Activated CD4-positive, alpha-beta T cell treated with anti-CD3 and anti-CD28 coated beads, Interleukin-2, amount 50 U/mL, for 1 hour (primary cell): ENCODE measurements at regions not wholly inside any gene's neighbourhood (a gene's known extent, or its start where the extent isn't known, plus 50 kb on each side); places are given as distances from the start of the nearest gene placed in this dataset.

ENCODE experiments used
- DNase-seq: peaks from one replicate; pipeline ENCODE4 v3.0.0-alpha.2; 2020

DNA sequence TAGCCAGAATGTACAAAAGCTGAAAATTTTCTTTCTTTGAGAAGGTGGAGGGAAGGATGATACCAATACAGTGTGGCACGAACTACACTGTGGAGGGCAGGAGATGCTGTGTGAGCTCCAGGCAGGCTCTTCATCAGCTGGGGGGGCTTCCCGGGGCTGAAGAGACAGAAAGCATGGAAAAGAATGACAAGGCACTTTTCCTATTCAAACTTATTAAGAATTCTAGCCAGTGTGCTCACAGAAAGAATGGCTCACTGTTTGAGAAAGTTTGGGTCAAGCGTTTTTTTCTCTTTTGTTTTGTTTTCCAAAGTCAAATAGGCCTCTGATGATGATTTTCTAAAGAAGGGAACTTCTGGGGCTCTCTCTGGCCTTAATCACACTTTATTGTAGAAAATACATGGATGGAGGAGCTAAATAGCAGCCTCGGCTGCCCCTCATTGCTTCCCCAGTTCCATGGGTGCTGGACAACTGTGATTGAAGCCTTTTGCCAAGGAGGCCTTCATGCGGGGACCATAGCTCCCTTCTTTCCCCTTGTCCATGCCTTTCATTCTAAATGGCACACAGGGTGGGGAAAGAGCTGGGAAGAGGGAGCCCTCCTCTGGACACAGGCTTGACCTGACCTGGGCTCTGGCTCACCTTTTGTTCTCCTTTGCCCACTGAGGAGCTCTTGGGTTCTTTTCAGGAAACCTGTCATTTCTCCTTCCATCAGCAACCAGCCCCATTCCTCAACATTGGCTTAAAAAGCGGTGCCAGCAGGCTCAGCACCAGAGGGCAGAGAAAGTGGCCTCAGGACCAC, 130.6 kb downstream of the TDRD15 start:
- no peak for DNase-seq

DNA sequence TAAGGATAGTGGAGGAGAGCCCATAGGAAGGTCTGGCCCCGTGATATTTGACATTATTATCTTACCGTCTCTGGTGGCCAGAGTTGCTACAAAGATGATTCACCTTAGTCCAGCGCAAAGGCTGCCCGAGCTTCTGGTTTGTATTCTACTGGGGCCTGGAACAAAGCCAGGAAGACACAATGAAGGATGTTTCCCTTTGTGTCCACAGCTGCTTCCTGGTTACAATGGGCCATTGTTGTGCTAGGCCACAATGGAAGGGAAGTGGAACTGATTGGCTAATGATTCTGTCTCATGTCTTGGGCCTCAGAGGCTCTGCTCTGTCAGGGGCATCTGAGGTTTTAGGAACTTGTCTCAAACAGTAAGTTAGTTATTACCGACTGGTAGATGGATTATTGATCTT, 132.2 kb downstream of the TDRD15 start:
- no peak for DNase-seq

DNA sequence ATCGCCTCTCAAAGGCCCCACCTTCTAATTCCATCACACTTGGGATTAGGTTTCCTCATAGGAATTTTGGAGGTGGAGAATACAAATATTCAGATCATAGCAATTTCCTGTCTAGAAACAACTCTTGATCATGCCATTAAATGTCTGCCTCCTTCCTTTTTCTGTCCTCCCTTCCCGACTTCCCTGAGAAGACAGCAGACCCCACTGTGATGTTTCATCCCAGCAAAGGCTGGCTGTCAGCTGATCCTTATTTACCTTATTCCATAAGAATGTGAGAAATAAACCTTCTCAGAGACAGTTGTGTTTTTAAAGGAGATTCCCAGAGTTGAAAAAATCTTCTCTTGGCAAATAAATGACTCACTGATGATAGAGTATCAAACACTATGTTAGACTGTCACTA, 133.9 kb downstream of the TDRD15 start:
- DNase-seq: no peak

DNA sequence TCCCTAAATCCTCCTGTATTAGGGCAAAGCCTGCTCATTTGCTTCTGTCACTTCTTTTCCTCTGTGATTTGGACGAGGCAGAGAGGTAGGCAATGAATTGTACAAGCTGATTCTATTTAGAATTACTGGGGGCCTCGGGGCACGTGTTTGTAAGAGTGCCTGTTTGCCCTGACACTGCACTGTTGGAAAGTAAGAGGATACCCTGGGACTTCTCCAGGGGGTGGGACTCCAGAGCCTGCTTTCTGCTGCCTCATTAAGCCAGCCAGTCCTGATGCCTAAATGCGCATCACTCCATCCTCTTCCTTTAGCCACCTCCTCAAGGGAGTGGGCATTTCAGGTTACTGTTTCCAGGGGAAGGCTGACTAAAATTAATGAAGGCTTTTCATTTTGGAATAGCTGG, 134.3 kb downstream of the TDRD15 start:
- DNase-seq: no peak

DNA sequence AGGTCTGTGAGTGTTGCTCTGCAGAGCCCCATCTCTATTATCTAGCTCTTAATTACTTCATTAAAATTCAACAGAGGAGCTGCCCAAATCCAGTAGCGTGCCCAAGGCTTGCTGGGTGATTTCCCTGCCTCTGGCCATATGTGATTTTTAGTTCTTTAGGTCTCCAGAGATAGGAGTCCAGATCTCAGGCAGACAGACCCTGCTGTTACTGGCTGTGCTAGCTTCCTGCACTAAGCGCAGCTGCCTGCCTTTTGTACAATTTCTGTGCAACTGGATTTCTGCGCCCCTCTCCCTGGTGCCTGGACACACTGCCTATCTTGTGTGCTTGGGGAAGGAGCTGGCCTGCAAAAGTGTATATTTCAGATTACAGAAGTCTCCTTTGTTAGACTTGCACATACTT, 136.5 kb downstream of the TDRD15 start:
- no peak for DNase-seq

DNA sequence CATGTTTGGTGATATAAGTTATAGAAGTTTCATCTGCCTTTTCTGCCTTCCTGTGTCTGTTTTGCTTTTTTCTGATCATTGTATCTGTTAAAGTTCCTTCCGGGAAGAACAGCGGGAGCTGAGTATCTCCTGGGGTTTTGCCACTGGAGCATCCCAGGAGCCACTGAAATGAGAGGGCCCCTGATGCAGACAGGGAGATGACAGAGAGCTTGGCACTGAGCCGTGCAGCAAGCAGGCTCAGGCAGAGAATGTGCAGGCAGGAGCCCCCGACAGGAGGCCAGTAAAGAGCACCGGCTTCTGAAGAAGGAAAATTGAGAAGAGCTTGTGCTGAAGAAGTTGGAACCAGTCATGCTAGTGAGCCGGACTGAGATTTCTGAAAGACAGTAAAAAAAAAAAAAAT, 137.8 kb downstream of the TDRD15 start:
- no peak for DNase-seq

DNA sequence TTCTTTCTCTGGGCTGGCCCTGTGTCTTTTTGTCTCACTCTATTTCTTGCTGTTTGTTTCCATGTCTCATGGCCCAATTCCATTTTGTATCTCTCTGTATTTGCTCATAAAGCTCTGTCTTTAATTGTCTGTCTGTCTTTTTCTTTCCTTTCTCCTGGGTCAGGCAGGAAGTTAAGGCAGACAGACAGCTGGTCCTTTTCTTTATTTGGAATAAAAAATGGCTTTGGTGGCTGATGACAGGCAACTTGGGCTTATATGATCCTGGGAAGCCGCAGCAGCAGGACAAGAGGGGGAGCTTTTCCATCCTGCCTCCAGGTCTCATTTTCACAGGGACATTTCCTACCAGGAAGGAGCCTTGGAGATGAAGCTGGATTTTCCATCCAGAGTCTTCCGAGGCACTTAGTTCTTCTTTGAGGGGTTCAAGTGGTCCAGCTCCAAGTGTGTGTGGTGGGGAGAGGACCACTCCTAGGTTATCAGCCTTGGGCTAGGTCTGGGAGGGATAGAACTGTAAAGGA, 138.7 kb downstream of the TDRD15 start:
- DNase-seq: no peak

DNA sequence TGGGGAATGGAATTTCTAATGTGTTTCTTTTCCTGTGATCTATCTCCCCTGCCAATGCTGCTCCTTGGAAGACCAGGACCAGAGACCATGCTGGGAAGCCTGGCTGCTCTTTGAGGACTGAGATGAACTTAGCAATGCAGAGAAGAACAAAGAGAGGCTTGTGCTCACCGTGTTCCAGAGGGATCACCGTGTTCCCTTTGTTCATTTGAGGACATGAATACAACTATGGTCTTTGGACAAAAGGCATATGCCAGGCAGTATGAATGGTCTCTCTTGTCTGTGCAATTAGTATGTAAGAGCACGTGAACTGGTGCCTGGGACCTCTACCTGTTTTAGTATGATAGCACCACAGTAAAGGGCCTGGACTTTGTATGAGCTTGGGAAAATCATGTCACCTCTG, 139.9 kb downstream of the TDRD15 start:
- no peak for DNase-seq

DNA sequence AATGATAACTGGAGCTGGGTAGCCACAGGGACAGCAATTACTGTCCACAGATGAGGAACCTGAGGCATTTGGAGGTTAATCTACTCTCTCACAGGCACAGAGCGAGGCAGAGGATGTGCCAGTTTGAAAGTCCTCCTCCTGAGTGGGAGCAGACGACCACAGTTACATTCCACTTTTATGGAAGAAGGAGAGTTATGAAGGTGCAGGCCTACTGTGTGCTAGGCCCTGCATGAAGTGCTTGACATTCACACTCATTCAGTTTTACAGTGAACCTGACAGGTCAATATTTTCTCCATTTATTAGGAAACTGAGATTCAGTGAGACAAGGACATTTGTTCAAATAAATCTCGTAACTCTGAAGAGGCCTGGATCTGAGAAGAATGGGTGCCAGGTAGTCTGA, 142.0 kb downstream of the TDRD15 start:
- DNase-seq: no peak

DNA sequence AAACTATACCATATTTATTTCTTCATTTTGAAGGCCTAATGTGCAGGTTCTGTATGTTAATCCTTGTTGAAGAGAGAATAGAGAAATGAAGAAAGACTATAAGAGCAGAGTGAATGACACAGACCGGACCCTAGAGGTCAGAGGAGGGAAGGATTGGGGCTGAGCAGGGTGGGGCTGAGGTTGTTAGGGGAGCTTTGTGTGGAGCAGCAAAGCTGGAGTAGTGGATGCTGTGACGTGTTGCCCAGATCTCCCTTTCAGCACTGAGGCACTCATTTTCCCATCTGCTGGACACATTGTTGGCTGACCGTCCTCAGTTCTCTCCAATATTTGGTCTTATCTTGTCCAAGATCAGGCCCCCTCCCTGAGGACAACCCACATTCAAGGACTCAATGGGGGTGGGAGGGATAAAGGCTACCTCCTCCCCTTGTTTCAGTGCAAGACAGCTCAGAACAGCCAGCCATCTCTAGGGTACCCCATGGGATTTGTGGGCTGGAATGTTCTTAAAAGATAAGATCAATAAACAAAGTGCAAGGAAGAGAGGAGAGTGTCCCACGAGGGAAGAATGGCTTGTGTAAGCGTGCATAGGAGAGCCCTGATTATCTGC, 143.6 kb downstream of the TDRD15 start:
- no peak for DNase-seq

DNA sequence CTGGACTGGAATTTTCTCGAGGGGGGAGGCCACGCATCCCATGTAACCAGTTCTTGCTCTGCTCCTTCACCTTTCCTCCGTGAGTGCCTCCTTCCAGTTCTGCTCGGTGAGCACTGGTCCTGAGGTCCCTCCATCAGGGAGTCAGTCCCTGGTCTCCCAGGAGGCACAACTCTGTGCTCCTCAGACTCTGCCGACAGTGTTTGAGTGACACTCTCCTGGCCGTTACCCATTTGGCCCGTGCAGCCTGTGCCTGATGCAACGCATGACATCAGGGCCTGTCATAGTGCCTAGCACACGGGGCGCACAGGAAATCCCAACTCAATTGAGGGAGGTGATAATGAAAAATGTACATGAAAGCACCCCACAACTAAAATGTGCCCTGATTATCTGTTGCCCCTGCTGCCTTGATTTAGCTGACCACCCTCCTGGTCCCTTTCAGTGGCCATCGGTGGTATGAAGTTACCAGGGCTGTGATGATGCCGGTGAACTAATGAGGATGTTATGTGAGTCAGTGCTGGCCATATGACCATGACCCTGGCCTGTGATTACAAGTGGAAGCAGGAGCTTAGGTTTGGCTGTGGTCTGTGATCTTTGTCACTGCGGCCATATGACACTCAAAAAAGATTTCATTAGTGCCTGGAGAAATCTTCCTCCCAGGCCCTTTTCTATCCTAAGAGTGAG, 144.6 kb downstream of the TDRD15 start:
- DNase-seq: no peak

DNA sequence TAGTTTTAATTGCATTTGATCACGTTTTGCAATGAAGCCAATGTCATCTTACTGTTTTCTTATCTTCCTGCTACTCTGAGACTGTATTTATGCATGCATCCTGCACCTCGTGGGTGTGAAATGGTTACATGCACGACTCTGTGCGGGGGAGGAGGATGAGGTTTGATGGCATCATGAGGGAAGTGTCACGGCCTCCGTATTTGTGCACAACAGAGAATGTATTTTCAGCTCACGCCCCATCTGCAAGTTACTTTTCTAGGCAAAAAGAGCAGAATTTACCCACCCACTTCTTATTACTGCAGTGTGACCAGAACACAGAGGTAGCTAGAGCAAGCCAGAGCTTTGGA, 145.1 kb downstream of the TDRD15 start:
- DNase-seq: no peak

DNA sequence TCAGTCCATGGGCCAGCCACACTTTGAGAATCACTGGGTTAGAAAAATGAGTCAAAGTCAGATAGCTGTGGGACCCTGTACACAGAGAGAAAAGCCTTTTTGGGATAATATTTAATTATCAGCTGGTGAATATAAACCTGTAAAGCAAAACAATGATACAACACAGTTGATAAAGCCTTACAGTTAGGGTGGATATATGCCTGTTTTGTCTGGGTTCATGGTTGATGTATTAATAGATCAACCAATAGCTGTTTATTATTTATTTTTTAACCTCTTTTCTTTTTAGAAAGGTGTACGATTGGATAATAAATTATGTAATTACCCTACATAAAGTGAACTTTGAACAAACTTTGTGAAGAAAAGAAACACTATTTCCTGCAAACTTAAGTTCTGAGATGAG, 145.6 kb downstream of the TDRD15 start:
- no peak for DNase-seq

DNA sequence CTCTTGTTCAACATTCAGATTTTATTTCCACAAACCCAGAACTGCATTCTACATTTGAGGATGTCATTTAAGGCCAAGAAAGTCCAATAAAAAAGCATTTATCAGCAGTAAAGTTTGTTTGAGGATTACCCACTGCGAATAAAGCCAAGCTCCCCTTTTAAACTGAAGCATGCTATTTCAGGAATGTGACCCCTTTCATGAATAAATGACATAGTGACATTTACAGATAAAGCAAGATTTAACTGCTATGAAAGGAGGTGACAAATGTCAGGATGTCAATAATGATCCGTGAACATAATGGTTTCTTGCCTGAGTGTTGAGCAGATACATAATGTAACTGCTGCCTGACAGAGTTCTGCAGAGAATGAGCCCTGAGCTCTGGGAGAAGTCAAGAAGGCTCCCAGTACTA, 146.3 kb downstream of the TDRD15 start:
- no peak for DNase-seq

DNA sequence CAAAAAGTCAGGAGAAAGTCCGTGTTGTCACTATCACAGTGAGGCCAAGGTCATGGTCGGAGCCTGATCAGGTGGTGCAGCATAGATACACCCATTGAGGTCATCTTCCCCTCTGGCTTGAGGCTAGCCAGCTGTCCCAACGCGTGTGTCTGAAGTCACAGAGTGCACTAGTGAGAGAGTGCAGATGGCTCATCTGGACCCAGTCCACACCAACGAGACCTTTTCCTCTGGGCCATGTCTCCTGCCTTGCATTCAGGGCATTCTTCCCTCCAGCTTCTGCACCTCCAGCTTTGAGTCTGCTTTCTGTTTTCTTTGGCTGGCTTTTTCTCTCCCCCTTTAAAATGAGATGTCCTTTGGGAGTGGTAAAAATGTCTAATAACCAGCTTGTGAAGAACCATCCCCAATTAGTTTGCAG, 146.9 kb downstream of the TDRD15 start:
- no peak for DNase-seq

DNA sequence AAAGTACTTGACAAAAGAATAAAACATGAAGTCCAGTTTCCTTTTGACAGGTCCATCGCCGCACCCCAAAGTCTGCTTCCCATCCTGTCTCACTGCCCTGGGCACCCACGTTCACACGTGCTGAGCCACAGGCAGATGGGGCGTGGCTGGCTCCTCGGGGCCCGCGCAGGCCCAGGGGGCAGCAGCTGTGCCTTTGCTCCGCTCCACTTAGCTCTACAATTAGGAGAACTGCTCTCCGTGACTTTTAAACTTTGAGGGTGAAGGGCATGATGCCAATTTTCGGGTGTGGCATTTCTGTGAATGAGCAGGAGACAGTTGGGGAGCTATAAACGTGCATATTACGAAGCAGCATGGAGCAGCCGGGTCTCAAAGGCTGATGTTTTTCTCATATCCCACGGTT, 152.4 kb downstream of the TDRD15 start:
- DNase-seq: no peak

DNA sequence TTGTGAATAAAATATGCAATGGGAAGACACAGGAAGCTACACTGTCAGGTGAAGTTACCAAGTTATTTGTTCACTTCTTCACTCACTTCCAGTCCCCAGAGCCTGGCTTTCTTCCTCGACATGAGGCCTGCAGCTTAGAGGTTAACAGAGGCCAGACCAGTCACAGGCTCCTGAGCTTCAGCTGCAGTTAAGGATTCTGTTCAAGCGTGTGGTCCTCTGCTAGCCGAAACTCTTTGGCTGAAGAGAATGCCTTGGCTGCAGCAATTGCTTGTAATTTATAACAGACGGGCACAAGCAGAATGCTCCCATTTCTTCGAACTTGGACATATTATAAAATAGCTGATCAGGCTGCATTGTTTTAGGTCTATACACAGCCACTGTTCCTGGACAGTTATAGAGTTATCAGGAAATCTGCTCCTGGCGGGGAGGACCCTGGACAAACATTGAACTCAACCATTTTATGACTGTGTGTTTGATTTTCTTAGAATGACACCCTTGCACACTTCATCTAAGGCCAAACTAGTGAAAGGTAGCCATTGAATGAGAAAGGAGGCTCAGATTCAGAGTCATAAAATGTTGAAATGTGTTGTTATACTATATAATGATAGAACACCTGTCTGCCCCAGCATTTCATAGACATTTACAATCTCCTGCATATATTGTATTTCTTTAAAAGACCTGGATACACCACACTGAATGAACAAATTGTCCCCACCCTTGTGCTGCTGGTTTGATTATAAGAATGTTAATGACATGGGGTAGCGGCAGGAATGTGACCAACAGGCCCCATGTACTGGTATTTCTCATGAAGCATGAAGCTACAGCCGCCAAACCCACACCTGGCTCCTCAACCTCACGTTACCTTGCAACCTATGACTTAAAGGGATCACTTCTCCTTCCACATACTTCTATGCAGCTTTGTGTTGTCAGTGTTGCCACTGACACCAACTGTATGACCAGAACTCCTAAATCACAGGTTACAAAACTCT, 153.6 kb downstream of the TDRD15 start:
- DNase-seq: no peak

DNA sequence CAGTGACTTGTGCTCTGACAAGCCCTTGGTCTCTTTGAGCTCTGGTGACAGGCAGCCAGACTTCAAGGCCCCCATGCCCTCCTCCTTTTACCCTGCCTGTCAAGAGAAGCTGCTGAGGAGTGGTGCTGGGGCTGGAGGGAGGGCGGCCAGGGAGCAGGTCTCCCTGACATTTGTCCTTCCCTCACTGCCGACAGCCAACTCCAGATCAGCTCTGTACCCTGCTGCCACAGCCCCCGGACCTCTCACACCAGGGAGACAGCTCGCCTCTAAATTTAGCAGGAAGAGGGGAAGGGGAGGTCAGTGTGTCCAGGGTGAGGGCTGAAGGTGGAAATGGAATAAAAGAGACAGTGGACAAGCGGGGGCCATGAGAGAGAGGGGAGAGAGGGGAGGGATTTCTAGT, 155.8 kb downstream of the TDRD15 start:
- DNase-seq: no peak

DNA sequence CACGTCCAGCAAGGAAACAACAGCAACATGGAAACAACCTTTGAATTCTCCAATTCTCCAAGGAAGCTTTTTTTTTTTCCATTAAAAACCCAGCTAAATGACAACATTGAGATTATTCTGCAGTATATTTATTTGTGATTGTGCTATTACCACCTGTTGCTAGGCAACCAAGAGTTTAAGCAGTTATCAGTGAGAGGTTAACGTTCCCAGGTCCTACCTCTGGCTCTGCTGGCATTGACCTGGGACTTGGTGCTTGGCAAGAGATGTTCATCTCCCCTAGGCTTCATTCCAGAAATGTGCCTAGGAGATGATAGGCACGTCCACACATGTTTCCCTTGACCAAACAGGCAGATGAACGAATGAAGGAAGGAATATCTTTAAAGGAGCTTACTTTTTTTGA, 157.0 kb downstream of the TDRD15 start:
- DNase-seq: no peak

DNA sequence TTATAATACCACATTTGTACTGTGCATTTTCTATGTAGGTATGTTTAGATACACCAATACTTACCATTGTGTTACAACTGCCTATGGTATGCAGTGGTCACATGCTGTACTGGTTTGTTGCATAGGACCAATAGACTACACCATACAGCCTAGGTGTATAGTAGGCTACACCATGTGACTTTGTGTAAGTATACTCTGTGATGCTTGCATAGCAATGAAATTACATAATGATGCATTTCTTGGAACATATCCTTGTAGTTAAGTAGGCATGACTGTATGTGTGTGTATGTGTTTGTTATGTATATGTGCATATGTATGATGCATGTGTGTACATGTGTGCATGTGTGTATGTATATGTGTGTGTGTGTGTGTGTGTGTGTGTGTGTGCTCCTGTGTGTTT, 157.6 kb downstream of the TDRD15 start:
- no peak for DNase-seq

DNA sequence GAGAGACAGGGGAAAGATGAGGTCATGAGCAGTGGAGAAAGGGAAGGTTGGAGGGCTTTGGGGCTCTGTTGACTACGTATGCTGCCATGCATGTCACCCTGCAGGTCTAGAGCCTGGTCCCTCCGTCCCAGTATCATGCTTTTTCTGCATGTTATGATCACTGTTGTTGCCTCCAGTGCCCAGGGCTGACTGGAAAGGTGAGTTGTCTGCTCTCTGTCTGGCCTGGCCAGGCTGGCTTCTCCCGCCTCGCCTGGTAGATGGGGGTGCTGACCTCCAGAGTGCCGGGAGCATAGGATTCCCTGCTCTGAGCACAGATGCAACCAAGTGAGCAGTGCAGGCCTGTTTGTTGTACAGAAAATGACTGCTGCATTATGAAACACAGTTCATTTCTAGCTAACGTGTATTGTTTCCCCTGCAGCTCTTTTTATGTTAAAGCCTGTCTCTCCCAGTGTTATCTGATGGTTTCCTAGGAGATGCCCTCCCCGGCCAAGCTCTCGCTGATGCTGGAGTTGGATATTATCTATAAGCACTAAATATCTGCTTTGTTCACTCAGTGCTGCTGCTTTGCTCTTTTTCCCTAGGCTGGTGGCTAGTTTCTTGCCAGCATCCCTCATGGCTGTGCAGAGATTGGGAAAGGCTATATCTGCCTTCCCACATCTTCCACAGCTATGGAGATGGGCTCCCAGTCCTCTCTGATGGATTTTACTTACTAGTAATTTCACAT, 158.2 kb downstream of the TDRD15 start:
- no peak for DNase-seq

DNA sequence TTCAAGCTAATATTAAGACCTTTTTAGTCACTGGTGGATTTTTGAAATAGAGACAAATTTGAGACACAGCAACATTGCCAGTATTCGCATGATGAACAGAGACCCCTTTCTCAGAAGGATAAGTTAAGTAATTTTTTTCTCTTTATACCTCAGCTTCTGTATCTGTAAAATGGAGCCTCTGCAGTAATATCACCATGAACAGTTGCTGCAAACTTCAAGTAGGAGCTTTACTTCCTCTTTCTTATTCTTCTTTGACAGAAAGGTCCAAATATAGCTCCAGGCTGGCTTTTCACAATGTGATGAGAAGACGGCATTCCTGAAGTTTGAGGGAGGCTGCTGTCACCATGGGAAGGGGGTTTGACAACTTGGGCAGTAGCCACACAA, 158.7 kb downstream of the TDRD15 start:
- DNase-seq: no peak
